ENCODE measurements at regions not wholly inside any gene's neighbourhood (a gene's known extent, or its start where the extent isn't known, plus 50 kb on each side); places are given as distances from the start of the nearest gene placed in this dataset.

GRCh38 chr14:96989306-96989705 lies 192.1 kb downstream of the VRK1 start:
- Mint-ChIP-seq H3K27me3 (ENCODE audit: low read depth) (peaks cover 2% of the 10 kb centered on the region), H3K4me1 (ENCODE audit: low read depth) (peaks cover 3% of the 10 kb centered on the region), H3K27ac (no peak overlapping the region), H3K36me3 (ENCODE audit: low read depth) (no peaks in the 10 kb centered on the region), H3K4me3 (ENCODE audit: low read depth) (no peak overlapping the region), H3K9me3 (no peaks in the 10 kb centered on the region)
- intact Hi-C loops (cut with micrococcal nuclease): no loop called here
- no peak for DNase-seq (ENCODE audit: low spot score)

GRCh38 chr14:96991226-96991625 lies 194.0 kb downstream of the VRK1 start:
- Mint-ChIP-seq H3K9me3 (no peaks in the 10 kb centered on the region), H3K4me3 (ENCODE audit: low read depth) (no peak overlapping the region), H3K4me1 (ENCODE audit: low read depth) (peaks cover 3% of the 10 kb centered on the region), H3K36me3 (ENCODE audit: low read depth) (no peaks in the 10 kb centered on the region), H3K27ac (no peak overlapping the region), H3K27me3 (ENCODE audit: low read depth) (no peaks in the 10 kb centered on the region)
- intact Hi-C loops (cut with micrococcal nuclease): no loop called here
- DNase-seq (ENCODE audit: low spot score): no peak

GRCh38 chr14:96994999-96995398 lies 197.8 kb downstream of the VRK1 start:
- H3K27ac Mint-ChIP-seq: no peak overlapping the region
- no peaks in the 10 kb centered on the region for H3K27me3 Mint-ChIP-seq (ENCODE audit: low read depth)
- intact Hi-C loops (cut with micrococcal nuclease): no loop called here
- H3K9me3 Mint-ChIP-seq: no peaks in the 10 kb centered on the region
- H3K36me3 Mint-ChIP-seq (ENCODE audit: low read depth): no peaks in the 10 kb centered on the region
- no peak overlapping the region for H3K4me3 Mint-ChIP-seq (ENCODE audit: low read depth)
- H3K4me1 Mint-ChIP-seq (ENCODE audit: low read depth): no peaks in the 10 kb centered on the region
- DNase-seq (ENCODE audit: low spot score): no peak

- DNase-seq (ENCODE audit: low spot score): no peak
- Mint-ChIP-seq H3K27ac (no peak overlapping the region), H3K27me3 (ENCODE audit: low read depth) (no peaks in the 10 kb centered on the region), H3K9me3 (peaks cover under 1% of the 10 kb centered on the region), H3K36me3 (ENCODE audit: low read depth) (no peaks in the 10 kb centered on the region), H3K4me1 (ENCODE audit: low read depth) (no peaks in the 10 kb centered on the region), H3K4me3 (ENCODE audit: low read depth) (no peak overlapping the region)
- intact Hi-C loops (cut with micrococcal nuclease): no loop called here
Measured at GRCh38 chr14:96997269-96997668, 200.1 kb downstream of the VRK1 start.

- Mint-ChIP-seq H3K36me3 (ENCODE audit: low read depth) (no peaks in the 10 kb centered on the region), H3K27me3 (ENCODE audit: low read depth) (no peaks in the 10 kb centered on the region)
- intact Hi-C loops (cut with micrococcal nuclease): no loop called here
Measured at GRCh38 chr14:96997996-96998395, 200.8 kb downstream of the VRK1 start.

GRCh38 chr14:96999654-97000155 lies 202.5 kb downstream of the VRK1 start:
- H3K9me3 Mint-ChIP-seq: peaks cover 7% of the 10 kb centered on the region
- H3K4me3 Mint-ChIP-seq (ENCODE audit: low read depth): no peak overlapping the region
- no peaks in the 10 kb centered on the region for H3K36me3 Mint-ChIP-seq (ENCODE audit: low read depth)
- DNase-seq (ENCODE audit: low spot score): no peak
- no peaks in the 10 kb centered on the region for H3K4me1 Mint-ChIP-seq (ENCODE audit: low read depth)
- intact Hi-C loops (cut with micrococcal nuclease): no loop called here
- no peaks in the 10 kb centered on the region for H3K27me3 Mint-ChIP-seq (ENCODE audit: low read depth)
- H3K27ac Mint-ChIP-seq: no peak overlapping the region

More at GRCh38 chr14:96997996-96998395, 200.8 kb downstream of the VRK1 start:
- Mint-ChIP-seq H3K27ac (no peak overlapping the region), H3K4me3 (ENCODE audit: low read depth) (no peak overlapping the region), H3K9me3 (peaks cover 7% of the 10 kb centered on the region), H3K4me1 (ENCODE audit: low read depth) (no peaks in the 10 kb centered on the region)
- no peak for DNase-seq (ENCODE audit: low spot score)

- Mint-ChIP-seq H3K9me3 (peaks cover 7% of the 10 kb centered on the region), H3K4me1 (ENCODE audit: low read depth) (no peaks in the 10 kb centered on the region), H3K4me3 (ENCODE audit: low read depth) (no peak overlapping the region), H3K27me3 (ENCODE audit: low read depth) (no peaks in the 10 kb centered on the region), H3K27ac (no peak overlapping the region), H3K36me3 (ENCODE audit: low read depth) (no peaks in the 10 kb centered on the region)
- no peak for DNase-seq (ENCODE audit: low spot score)
- intact Hi-C loops (cut with micrococcal nuclease): no loop called here
Measured at GRCh38 chr14:97002454-97002853, 205.3 kb downstream of the VRK1 start.

- Mint-ChIP-seq H3K4me1 (ENCODE audit: low read depth) (no peaks in the 10 kb centered on the region), H3K27ac (no peak overlapping the region), H3K4me3 (ENCODE audit: low read depth) (no peak overlapping the region), H3K36me3 (ENCODE audit: low read depth) (no peaks in the 10 kb centered on the region), H3K27me3 (ENCODE audit: low read depth) (no peaks in the 10 kb centered on the region), H3K9me3 (peaks cover 7% of the 10 kb centered on the region)
- no peak for DNase-seq (ENCODE audit: low spot score)
- intact Hi-C loops (cut with micrococcal nuclease): no loop called here
Measured at GRCh38 chr14:97005934-97006333, 208.8 kb downstream of the VRK1 start.

- H3K9me3 Mint-ChIP-seq: no peaks in the 10 kb centered on the region
- H3K27ac Mint-ChIP-seq: no peak overlapping the region
- no peaks in the 10 kb centered on the region for H3K27me3 Mint-ChIP-seq (ENCODE audit: low read depth)
- DNase-seq (ENCODE audit: low spot score): no peak
- no peak overlapping the region for H3K4me3 Mint-ChIP-seq (ENCODE audit: low read depth)
- intact Hi-C loops (cut with micrococcal nuclease): no loop called here
- no peaks in the 10 kb centered on the region for H3K36me3 Mint-ChIP-seq (ENCODE audit: low read depth)
- no peaks in the 10 kb centered on the region for H3K4me1 Mint-ChIP-seq (ENCODE audit: low read depth)
Measured at GRCh38 chr14:97010491-97011160, 213.4 kb downstream of the VRK1 start.

GRCh38 chr14:97013878-97014277 lies 216.7 kb downstream of the VRK1 start:
- peaks cover 2% of the 10 kb centered on the region for H3K27me3 Mint-ChIP-seq (ENCODE audit: low read depth)
- no peaks in the 10 kb centered on the region for H3K9me3 Mint-ChIP-seq
- H3K36me3 Mint-ChIP-seq (ENCODE audit: low read depth): no peaks in the 10 kb centered on the region
- DNase-seq (ENCODE audit: low spot score): no peak
- no peak overlapping the region for H3K4me3 Mint-ChIP-seq (ENCODE audit: low read depth)
- no peak overlapping the region for H3K27ac Mint-ChIP-seq
- no peaks in the 10 kb centered on the region for H3K4me1 Mint-ChIP-seq (ENCODE audit: low read depth)
- intact Hi-C loops (cut with micrococcal nuclease): no loop called here

GRCh38 chr14:97021001-97021400 lies 223.8 kb downstream of the VRK1 start:
- H3K36me3 Mint-ChIP-seq (ENCODE audit: low read depth): no peaks in the 10 kb centered on the region
- no peak overlapping the region for H3K4me3 Mint-ChIP-seq (ENCODE audit: low read depth)
- H3K4me1 Mint-ChIP-seq (ENCODE audit: low read depth): peaks cover 5% of the 10 kb centered on the region
- intact Hi-C loops (cut with micrococcal nuclease): no loop called here
- peaks cover 2% of the 10 kb centered on the region for H3K27me3 Mint-ChIP-seq (ENCODE audit: low read depth)
- H3K9me3 Mint-ChIP-seq: no peaks in the 10 kb centered on the region
- H3K27ac Mint-ChIP-seq: no peak overlapping the region
- no peak for DNase-seq (ENCODE audit: low spot score)

GRCh38 chr14:97021571-97022168 lies 224.5 kb downstream of the VRK1 start:
- H3K4me1 Mint-ChIP-seq (ENCODE audit: low read depth): peaks cover 5% of the 10 kb centered on the region
- H3K27ac Mint-ChIP-seq: no peak overlapping the region
- no peak for DNase-seq (ENCODE audit: low spot score)
- no peak overlapping the region for H3K4me3 Mint-ChIP-seq (ENCODE audit: low read depth)
- H3K9me3 Mint-ChIP-seq: no peaks in the 10 kb centered on the region
- no peaks in the 10 kb centered on the region for H3K36me3 Mint-ChIP-seq (ENCODE audit: low read depth)
- intact Hi-C loops (cut with micrococcal nuclease): no loop called here
- H3K27me3 Mint-ChIP-seq (ENCODE audit: low read depth): peaks cover 2% of the 10 kb centered on the region

- H3K9me3 Mint-ChIP-seq: no peaks in the 10 kb centered on the region
- H3K4me3 Mint-ChIP-seq (ENCODE audit: low read depth): no peak overlapping the region
- no peaks in the 10 kb centered on the region for H3K27me3 Mint-ChIP-seq (ENCODE audit: low read depth)
- H3K4me1 Mint-ChIP-seq (ENCODE audit: low read depth): peaks cover 5% of the 10 kb centered on the region
- H3K27ac Mint-ChIP-seq: no peak overlapping the region
- H3K36me3 Mint-ChIP-seq (ENCODE audit: low read depth): no peaks in the 10 kb centered on the region
- intact Hi-C loops (cut with micrococcal nuclease): no loop called here
- DNase-seq (ENCODE audit: low spot score): no peak
Measured at GRCh38 chr14:97022741-97023140, 225.6 kb downstream of the VRK1 start.
